ENCODE measurements at regions not wholly inside any gene's neighbourhood (a gene's known extent, or its start where the extent isn't known, plus 50 kb on each side); places are given as distances from the start of the nearest gene placed in this dataset.

- DNase-seq (ENCODE audit: extremely low read depth in 1 of 2, low read depth in 1 of 2): no peak
Measured at GRCh38 chr6:21807299-21808044, 213.9 kb downstream of the SOX4 start.

GRCh38 chr6:21808045-21808470, 214.5 kb downstream of the SOX4 start:
- DNase-seq (ENCODE audit: extremely low read depth in 1 of 2, low read depth in 1 of 2): no peak

GRCh38 chr6:21808551-21809242, 215.1 kb downstream of the SOX4 start:
- DNase-seq (ENCODE audit: extremely low read depth in 1 of 2, low read depth in 1 of 2): no peak

GRCh38 chr6:21811484-21811883, 217.9 kb downstream of the SOX4 start:
- DNase-seq (ENCODE audit: extremely low read depth in 1 of 2, low read depth in 1 of 2): no peak

GRCh38 chr6:21816231-21816630, 222.7 kb downstream of the SOX4 start:
- DNase-seq (ENCODE audit: extremely low read depth in 1 of 2, low read depth in 1 of 2): no peak

- no peak for DNase-seq (ENCODE audit: extremely low read depth in 1 of 2, low read depth in 1 of 2)
Measured at GRCh38 chr6:21820442-21820841, 226.9 kb downstream of the SOX4 start.

- no peak for DNase-seq (ENCODE audit: extremely low read depth in 1 of 2, low read depth in 1 of 2)
Measured at GRCh38 chr6:21823371-21823770, 229.8 kb downstream of the SOX4 start.

GRCh38 chr6:21824431-21825177, 231.1 kb downstream of the SOX4 start:
- no peak for DNase-seq (ENCODE audit: extremely low read depth in 1 of 2, low read depth in 1 of 2)

- DNase-seq (ENCODE audit: extremely low read depth in 1 of 2, low read depth in 1 of 2): no peak
Measured at GRCh38 chr6:21826023-21826422, 232.5 kb downstream of the SOX4 start.

GRCh38 chr6:21826904-21827303, 233.4 kb downstream of the SOX4 start:
- DNase-seq (ENCODE audit: extremely low read depth in 1 of 2, low read depth in 1 of 2): no peak

GRCh38 chr6:21827425-21828202, 234.1 kb downstream of the SOX4 start:
- no peak for DNase-seq (ENCODE audit: extremely low read depth in 1 of 2, low read depth in 1 of 2)

- DNase-seq (ENCODE audit: extremely low read depth in 1 of 2, low read depth in 1 of 2): no peak
Measured at GRCh38 chr6:21828704-21829103, 235.2 kb downstream of the SOX4 start.

GRCh38 chr6:21829126-21829525, 235.6 kb downstream of the SOX4 start:
- no peak for DNase-seq (ENCODE audit: extremely low read depth in 1 of 2, low read depth in 1 of 2)

GRCh38 chr6:21831521-21832291, 238.2 kb downstream of the SOX4 start:
- no peak for DNase-seq (ENCODE audit: extremely low read depth in 1 of 2, low read depth in 1 of 2)

GRCh38 chr6:21836277-21836676, 242.7 kb downstream of the SOX4 start:
- no peak for DNase-seq (ENCODE audit: extremely low read depth in 1 of 2, low read depth in 1 of 2)

GRCh38 chr6:21836772-21837425, 243.3 kb downstream of the SOX4 start:
- DNase-seq (ENCODE audit: extremely low read depth in 1 of 2, low read depth in 1 of 2): no peak

GRCh38 chr6:21840428-21840827, 246.9 kb downstream of the SOX4 start:
- DNase-seq (ENCODE audit: extremely low read depth in 1 of 2, low read depth in 1 of 2): no peak

- DNase-seq (ENCODE audit: extremely low read depth in 1 of 2, low read depth in 1 of 2): no peak
Measured at GRCh38 chr6:21842875-21843645, 249.5 kb downstream of the SOX4 start.

All from stimulated activated CD8-positive, alpha-beta memory T cell treated with anti-CD3 and anti-CD28 coated beads, Interleukin-7, amount 100 ng/mL, for 48 hours (primary cell).